GM19468 (cell line): ENCODE measurements at regions not wholly inside any gene's neighbourhood (a gene's known extent, or its start where the extent isn't known, plus 50 kb on each side); places are given as distances from the start of the nearest gene placed in this dataset.

Experiments
- ATAC-seq: cut with Tn5 transposase; IDR thresholded peaks from one replicate; pipeline ENCODE4 v1.9.1; 2021; ENCODE audit warnings: mild to moderate bottlenecking, moderate library complexity, moderate number of reproducible peaks; ENCODE audit not compliant: unreplicated experiment; ENCODE audit errors: extremely low read depth

GRCh38 chr5:82670692-82671091, 392.5 kb upstream of the RPS23 start:
- no peak for ATAC-seq

- no peak for ATAC-seq
Measured at GRCh38 chr5:82669720-82670119, 391.6 kb upstream of the RPS23 start.

GRCh38 chr5:82666312-82666711, 388.2 kb upstream of the RPS23 start:
- no peak for ATAC-seq

GRCh38 chr5:82664732-82665131, 386.6 kb upstream of the RPS23 start:
- no peak for ATAC-seq

GRCh38 chr5:82663225-82663624, 385.1 kb upstream of the RPS23 start:
- ATAC-seq = no peak

- ATAC-seq = no peak
Measured at GRCh38 chr5:82662340-82662739, 384.2 kb upstream of the RPS23 start.

GRCh38 chr5:82661933-82662332, 383.8 kb upstream of the RPS23 start:
- no peak for ATAC-seq

- ATAC-seq = no peak
Measured at GRCh38 chr5:82661462-82661861, 383.3 kb upstream of the RPS23 start.

- ATAC-seq = no peak
Measured at GRCh38 chr5:82659115-82659514, 381.0 kb upstream of the RPS23 start.

GRCh38 chr5:82657033-82657699, 379.0 kb upstream of the RPS23 start:
- ATAC-seq = no peak

- ATAC-seq = no peak
Measured at GRCh38 chr5:82656341-82656761, 378.2 kb upstream of the RPS23 start.

- no peak for ATAC-seq
Measured at GRCh38 chr5:82655078-82655477, 376.9 kb upstream of the RPS23 start.

GRCh38 chr5:82649943-82650342, 371.8 kb upstream of the RPS23 start:
- no peak for ATAC-seq

GRCh38 chr5:82644766-82645165, 366.6 kb upstream of the RPS23 start:
- no peak for ATAC-seq

GRCh38 chr5:82644229-82644628, 366.1 kb upstream of the RPS23 start:
- no peak for ATAC-seq

GRCh38 chr5:82642313-82642712, 364.2 kb upstream of the RPS23 start:
- no peak for ATAC-seq

GRCh38 chr5:82641331-82642003, 363.3 kb upstream of the RPS23 start:
- ATAC-seq = peak; percentile 75

- ATAC-seq = no peak
Measured at GRCh38 chr5:82640916-82641315, 362.8 kb upstream of the RPS23 start.

GRCh38 chr5:82639393-82640144, 361.4 kb upstream of the RPS23 start:
- no peak for ATAC-seq

- ATAC-seq = no peak
Measured at GRCh38 chr5:82636591-82636990, 358.4 kb upstream of the RPS23 start.

- ATAC-seq = peak; percentile 28
Measured at GRCh38 chr5:82635561-82636288, 357.6 kb upstream of the RPS23 start.
